Activated B cell treated with CpG ODN at 0.5 μM for 24 hours (primary cell): ENCODE measurements at regions not wholly inside any gene's neighbourhood (a gene's known extent, or its start where the extent isn't known, plus 50 kb on each side); places are given as distances from the start of the nearest gene placed in this dataset.

ENCODE experiments used
- ATAC-seq: fragments of 200-7000 bp; cut with Tn5 transposase; one replicate; pipeline ENCODE4 v1.10.0; 2021; ENCODE audit warnings: low read depth, mild to moderate bottlenecking, moderate library complexity
- CTCF ChIA-PET: fragments of 350-600 bp; sonication (Branson Sonifier 250); formaldehyde crosslinking; loops from one replicate; lab custom pipeline; 2021; ENCODE audit warnings: antibody characterized with exemption; lab: Charles Lee
- POLR2A ChIA-PET: fragments of 350-600 bp; sonication (Branson Sonifier 250); formaldehyde crosslinking; loops from one replicate; lab custom pipeline; 2021; ENCODE audit warnings: antibody characterized with exemption; lab: Charles Lee
- DNase-seq: peaks from one replicate; pipeline ENCODE4 v3.0.0; 2022
- H3K27ac Mint-ChIP-seq: one replicate; pipeline ENCODE4 v1.8.0; 2020; ENCODE audit warnings: mixed read lengths
- H3K27me3 Mint-ChIP-seq: one replicate; pipeline ENCODE4 v1.8.0; 2021; ENCODE audit warnings: mixed read lengths
- H3K36me3 Mint-ChIP-seq: one replicate; pipeline ENCODE4 v1.8.0; 2021; ENCODE audit warnings: low read depth, mixed read lengths
- H3K4me1 Mint-ChIP-seq: one replicate; pipeline ENCODE4 v1.8.0; 2021; ENCODE audit warnings: mixed read lengths
- H3K4me3 Mint-ChIP-seq: one replicate; pipeline ENCODE4 v1.8.0; 2020; ENCODE audit warnings: mild to moderate bottlenecking, mixed read lengths
- H3K9me3 Mint-ChIP-seq: one replicate; pipeline ENCODE4 v1.8.0; 2020; ENCODE audit warnings: mixed read lengths
- intact Hi-C: fragments of 100-400 bp; cut with micrococcal nuclease; formaldehyde crosslinking; loops from one replicate; pipeline ENCODE4 v1.15.1; 2024
- TF ChIP-seq, protein P1 (sequence below): fragments of 200-600 bp; IDR thresholded peaks from one replicate; pipeline ENCODE4 v1.8.0; 2022; ENCODE audit warnings: antibody characterized with exemption, mild to moderate bottlenecking

DNA sequence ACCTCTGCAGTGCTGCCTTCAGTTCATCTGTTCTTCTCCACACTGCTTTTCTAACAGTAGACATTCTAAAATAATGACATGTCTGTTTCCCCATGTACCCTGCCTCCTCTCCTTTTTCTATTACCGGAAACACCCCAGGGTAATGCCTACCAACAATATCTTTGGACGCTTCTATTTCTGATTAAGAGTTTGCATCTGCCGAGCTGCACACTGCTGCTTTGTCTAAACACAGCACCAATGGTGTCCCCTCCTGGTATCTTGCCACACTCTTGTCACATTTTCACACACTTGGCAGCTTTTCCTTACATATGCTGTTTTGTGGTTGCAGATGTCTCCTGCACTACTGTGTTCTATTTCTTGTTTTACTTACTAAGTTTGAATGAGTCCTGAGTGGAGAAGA, 288.8 kb downstream of the GRIA2 start:
- CTCF ChIA-PET = no interaction called here
- intact Hi-C loops = no loop called here
- no peaks in the 10 kb centered on the region for H3K27me3 Mint-ChIP-seq

DNA sequence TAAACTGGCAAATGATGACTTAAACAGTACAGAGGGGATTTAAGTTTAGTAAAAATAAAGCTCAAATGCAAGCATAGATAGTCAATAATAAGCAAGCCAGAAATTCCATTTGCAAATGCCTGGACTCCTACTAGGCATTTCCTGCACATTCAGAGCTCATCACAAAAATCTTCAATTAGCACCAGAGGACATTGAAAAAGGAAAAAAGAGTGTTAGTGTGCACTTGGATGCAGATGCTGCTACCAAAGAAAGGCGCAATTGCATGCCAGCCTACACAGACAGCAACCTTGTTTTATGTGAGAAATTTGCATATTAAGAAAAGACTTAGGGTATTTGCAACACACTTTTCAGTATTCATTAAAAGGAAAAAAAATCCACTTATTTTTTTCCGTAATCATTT, 282.1 kb downstream of the GRIA2 start:
- TF ChIP-seq, protein P1, sequence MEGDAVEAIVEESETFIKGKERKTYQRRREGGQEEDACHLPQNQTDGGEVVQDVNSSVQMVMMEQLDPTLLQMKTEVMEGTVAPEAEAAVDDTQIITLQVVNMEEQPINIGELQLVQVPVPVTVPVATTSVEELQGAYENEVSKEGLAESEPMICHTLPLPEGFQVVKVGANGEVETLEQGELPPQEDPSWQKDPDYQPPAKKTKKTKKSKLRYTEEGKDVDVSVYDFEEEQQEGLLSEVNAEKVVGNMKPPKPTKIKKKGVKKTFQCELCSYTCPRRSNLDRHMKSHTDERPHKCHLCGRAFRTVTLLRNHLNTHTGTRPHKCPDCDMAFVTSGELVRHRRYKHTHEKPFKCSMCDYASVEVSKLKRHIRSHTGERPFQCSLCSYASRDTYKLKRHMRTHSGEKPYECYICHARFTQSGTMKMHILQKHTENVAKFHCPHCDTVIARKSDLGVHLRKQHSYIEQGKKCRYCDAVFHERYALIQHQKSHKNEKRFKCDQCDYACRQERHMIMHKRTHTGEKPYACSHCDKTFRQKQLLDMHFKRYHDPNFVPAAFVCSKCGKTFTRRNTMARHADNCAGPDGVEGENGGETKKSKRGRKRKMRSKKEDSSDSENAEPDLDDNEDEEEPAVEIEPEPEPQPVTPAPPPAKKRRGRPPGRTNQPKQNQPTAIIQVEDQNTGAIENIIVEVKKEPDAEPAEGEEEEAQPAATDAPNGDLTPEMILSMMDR = no peak
- Mint-ChIP-seq H3K27ac (no peak overlapping the region), H3K9me3 (peaks cover 9% of the 10 kb centered on the region), H3K27me3 (no peaks in the 10 kb centered on the region), H3K4me3 (no peak overlapping the region), H3K36me3 (no peaks in the 10 kb centered on the region), H3K4me1 (no peaks in the 10 kb centered on the region)
- ChIA-PET CTCF (no interaction called here), POLR2A (no interaction called here)
- DNase-seq (no peak), ATAC-seq (no peak)
- intact Hi-C loops = no loop called here

More for the DNA sequence above, 288.8 kb downstream of the GRIA2 start:
- Mint-ChIP-seq H3K4me1 (no peaks in the 10 kb centered on the region), H3K27ac (no peak overlapping the region), H3K36me3 (no peaks in the 10 kb centered on the region), H3K9me3 (peaks cover 6% of the 10 kb centered on the region), H3K4me3 (no peak overlapping the region)
- TF ChIP-seq, protein P1 = no peak
- ATAC-seq (no peak), DNase-seq (no peak)
- POLR2A ChIA-PET = no interaction called here

DNA sequence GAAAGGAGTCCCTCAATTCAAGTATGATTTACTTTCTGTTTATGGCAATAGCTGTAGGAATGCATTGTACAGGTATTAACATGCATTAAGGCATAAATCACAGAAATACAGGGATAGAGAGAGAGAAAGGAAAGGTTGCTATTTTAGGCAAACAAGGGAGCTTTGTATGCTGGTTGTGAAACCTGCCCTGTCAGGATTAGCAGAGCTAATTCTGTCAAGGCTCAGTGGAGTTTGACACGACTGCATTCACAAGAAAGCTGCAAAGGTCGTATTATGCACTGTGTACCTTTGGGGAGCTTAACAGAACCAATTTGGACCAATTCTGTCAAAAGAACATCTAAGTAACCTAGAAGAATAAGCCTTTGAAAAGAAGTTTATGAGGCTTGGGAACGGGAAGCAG, 239.3 kb downstream of the GRIA2 start:
- Mint-ChIP-seq H3K27ac (no peak overlapping the region), H3K4me3 (no peak overlapping the region), H3K36me3 (no peaks in the 10 kb centered on the region), H3K9me3 (peaks cover 13% of the 10 kb centered on the region), H3K4me1 (no peaks in the 10 kb centered on the region), H3K27me3 (no peaks in the 10 kb centered on the region)
- CTCF ChIA-PET = no interaction called here
- POLR2A ChIA-PET = no interaction called here
- ATAC-seq (no peak), DNase-seq (no peak)
- intact Hi-C loops = no loop called here
- TF ChIP-seq, protein P1 = no peak

DNA sequence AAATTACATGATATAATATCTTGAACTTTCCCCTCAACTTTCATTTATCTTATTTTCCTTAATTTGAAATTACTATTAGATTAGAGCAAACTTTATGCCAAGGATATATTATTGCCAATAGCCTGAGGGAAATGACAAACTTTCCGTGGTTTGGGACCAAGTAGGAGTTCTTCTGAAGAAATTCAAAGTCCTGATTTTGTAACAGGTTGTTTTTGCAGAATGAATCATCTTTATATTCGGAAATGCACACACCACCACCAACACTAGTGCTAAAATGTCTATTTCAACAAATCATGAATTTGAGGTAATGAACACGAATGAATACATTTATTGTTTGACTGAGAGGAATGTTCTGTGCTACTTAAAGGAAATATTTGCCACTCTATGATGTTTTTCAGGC, 226.7 kb downstream of the GRIA2 start:
- H3K9me3 Mint-ChIP-seq = peaks cover 3% of the 10 kb centered on the region
- ChIA-PET CTCF (no interaction called here), POLR2A (no interaction called here)
- H3K27ac Mint-ChIP-seq = no peak overlapping the region
- no peak overlapping the region for H3K4me3 Mint-ChIP-seq
- intact Hi-C loops = no loop called here
- no peaks in the 10 kb centered on the region for H3K36me3 Mint-ChIP-seq
- TF ChIP-seq, protein P1 = no peak
- H3K4me1 Mint-ChIP-seq = no peaks in the 10 kb centered on the region
- no peaks in the 10 kb centered on the region for H3K27me3 Mint-ChIP-seq
- no peak for ATAC-seq
- DNase-seq = no peak

DNA sequence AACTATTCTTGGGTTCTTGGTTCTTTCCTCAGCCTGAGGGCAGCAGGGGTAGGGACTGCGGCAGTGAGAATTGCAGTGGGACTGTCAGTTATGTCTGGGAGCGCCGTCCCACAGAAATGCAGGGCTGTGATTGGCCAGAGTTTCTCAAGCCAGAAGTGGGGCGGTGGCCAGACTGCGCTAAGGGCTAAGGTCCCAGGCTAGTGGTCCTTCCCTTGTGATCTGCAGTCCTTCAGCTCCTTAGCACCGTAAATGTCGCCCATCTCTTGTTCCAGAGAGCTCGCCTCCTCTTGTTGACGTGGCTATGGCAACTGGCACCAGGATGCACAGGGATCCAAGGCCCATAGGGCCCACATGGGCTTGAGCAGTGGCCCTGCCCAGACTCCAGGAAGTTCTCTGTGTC, 223.5 kb downstream of the GRIA2 start:
- Mint-ChIP-seq H3K4me1 (no peaks in the 10 kb centered on the region), H3K27me3 (no peaks in the 10 kb centered on the region), H3K36me3 (no peaks in the 10 kb centered on the region), H3K9me3 (peaks cover 3% of the 10 kb centered on the region), H3K27ac (no peak overlapping the region), H3K4me3 (no peak overlapping the region)
- ATAC-seq = no peak
- intact Hi-C loops = no loop called here
- DNase-seq = no peak
- CTCF ChIA-PET = no interaction called here
- POLR2A ChIA-PET = no interaction called here
- TF ChIP-seq, protein P1 = no peak
